NCI-H1436 treated with DMSO at 0.1 percent for 48 hours (cell line): ENCODE measurements at regions not wholly inside any gene's neighbourhood (a gene's known extent, or its start where the extent isn't known, plus 50 kb on each side); places are given as distances from the start of the nearest gene placed in this dataset.
"Not testable (repeated sequence)": the region's sequence is repeated elsewhere in the genome, so short reads cannot be mapped to it uniquely, and the experiment has no call there.

Experiments used
- DNase-seq: peaks from one replicate; lab custom pipeline; 2025; lab: John Stamatoyannopoulos, UW

DNA sequence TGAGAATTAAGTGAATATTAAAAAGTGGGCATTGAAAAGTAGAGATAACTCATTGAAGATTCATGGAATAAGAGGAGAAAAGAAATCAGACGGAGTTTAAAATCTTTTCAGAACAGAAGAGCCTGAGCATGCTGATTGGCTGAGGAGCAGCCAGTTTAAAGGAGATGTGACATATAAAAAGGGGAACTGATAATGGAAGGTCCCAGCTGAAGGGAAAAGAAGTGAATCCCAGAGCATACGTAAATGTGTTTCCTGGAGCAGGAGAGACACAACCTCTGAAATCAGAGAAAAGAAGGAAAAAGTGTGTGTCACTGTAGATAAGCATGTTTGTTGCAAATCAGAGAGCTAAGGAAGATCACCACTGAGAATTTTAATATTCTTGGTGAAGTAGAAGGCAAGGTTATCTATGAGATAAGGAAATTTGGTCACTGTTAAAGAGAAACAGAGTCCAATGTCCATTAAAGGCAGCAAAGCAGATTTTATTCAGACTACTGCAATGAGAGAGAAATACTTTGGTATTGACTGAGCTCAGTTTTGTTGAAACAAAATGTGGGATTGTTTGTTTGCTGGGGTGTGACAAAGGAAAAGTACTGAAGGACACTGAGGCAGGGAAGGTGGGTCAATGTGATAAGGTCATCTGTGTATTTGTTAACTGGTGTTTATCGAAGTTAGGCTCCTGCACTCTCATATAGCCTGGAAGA is 84.6 kb upstream of the WDR72 start:
- no peak for DNase-seq

DNA sequence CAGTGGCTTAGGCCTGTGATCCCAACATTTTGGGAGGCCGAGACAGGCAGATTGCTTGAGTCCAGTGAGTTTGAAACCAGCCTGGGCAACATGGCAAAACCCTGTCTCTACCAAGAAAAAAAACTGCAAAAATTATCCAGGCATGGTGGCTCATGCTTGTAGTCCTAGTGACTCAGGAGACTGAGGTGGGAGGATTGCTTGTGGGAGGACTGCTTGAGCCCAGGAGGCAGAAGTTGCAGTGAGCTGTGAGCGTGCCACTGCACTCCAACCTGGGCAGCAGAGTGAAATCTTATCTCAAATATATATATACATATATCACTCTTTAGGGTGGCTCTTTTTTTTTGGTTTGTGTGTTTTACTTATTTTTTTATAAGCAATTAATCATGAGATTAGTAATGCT is 83.7 kb upstream of the WDR72 start:
- DNase-seq: no peak

DNA sequence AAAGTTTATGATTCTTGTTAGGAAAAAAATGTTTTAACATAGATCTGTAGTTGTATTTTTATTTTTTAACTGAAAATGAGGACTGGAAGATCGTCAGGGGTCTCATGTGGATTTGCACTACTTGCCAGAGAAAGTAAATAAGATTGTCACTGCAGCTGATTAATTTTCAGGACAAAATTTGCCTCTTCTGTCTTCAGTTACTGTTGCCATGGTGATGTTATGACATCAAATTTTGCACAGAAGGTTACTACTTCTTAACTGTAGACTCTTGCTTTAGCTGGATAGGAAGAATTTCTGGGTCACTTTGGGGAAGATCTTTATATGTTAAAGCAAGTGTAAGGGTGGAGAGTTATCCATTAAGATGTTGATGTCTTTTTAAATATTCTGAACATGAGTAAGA is 82.2 kb upstream of the WDR72 start:
- no peak for DNase-seq

DNA sequence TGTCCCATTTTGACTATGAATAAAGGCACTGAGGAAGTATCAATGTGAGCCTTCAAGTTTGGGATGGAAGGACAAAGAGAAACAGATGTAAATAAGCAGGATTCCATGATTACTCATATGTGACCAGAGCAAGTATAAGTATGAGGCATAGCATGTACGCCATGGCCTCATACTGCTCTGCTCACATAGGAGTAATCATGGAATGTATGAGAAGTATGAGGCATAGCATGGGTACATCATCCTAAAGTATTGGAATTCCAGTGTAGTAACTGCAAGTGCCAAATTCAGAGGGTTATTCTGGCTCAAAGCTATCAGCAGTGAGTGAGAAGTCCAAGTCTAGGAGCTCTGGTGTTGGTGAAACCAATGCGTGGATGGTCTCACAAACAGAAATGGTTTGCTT is 81.2 kb upstream of the WDR72 start:
- DNase-seq: no peak

DNA sequence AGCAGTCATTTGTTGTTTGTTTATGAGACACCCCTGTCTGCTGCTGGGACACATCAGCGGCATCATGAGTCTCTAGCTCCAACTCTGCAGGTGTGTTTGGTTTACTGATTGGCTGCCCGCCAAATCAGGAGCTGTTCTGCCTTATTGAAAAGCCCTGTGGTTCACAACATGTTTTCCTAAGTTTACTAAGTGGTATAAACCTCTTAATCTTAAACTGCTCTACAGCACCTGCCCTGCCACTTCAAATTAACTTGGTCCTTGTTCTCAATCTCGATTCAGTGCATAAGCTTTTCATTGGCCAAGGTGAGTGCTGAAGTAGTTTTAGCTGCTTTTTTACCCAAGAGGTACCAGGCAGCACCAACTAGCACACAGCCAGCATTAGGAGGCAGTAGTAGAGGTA is 77.8 kb upstream of the WDR72 start:
- peak; percentile 90 for DNase-seq

DNA sequence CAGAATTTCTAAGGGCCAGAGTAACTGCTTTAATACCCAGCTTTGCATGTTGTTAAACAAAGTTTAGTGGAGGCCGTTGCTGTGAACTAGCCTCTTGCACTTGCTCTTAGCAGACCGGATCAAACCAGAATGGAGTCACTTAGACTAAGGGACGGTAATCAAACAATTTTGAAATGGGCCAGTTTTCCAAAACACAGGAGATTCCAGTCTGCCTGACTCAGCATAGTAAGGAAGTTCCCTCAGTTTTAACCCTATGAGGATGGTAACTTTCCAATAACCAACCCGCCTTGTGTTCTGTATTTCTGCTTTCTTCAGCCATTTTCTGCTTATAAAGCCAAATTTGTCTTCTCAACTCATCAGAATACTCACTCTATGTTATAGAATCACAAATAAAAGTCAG is 77.2 kb upstream of the WDR72 start:
- no peak for DNase-seq

DNA sequence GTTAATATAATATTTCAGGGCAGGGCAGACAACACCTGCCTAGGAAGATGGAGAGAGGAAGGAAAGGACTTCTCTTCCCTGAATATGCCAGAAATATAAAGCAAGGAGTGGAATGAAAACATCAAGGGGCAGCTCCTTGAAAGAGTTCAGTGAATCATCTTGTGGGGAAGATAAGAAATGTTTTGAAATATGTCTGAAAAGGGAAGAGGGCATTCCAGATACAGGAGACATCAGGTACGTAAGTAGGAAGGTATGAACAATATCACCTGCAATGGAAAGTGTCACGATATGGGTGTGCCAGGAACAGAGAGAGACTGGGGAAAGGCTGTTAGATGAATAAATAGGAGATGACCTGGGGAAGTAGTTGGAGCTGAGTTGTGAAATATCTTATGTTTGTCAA is 75.8 kb upstream of the WDR72 start:
- no peak for DNase-seq

DNA sequence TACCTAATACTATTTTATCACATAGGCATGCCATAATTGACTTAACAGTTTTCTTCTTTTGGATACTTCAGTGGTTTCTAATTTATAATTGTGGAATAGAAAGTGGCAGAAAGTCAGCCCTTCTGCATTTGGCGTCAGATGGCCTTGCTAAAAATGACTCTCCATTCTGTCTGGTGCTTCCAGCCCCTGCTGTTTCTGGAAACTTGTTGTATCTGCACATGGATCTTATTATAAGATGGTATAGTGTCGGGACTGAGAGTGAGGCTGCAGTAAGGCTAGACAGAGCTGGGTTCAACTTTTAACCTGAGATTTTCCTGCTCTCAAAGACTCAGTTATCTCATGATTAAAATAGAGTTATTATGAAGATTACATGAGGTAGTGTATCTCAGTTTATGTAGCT is 74.8 kb upstream of the WDR72 start:
- no peak for DNase-seq

DNA sequence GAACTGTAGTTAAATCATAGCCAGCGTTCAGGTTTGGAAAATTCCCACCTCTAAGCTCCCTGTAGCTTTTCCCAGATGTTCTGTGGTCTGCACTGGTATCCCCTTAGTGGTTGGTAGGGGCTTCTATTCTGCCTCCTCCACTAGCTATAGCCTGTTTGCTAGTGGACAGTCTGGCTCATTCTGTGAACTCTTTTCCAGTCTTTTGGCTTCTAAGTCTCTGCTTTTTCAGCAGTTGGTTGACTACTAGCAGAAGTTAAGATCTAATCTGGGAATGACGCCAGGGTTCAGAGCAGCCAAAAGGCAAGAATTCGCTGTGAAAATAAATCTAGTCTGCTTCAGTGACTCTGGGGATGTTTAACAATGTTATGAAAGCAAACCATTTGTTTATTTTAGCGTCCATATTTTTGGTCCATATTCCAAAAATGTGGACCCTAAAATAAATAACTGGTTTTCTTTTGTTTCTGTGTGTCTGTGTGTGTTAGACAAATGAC is 73.7 kb upstream of the WDR72 start:
- DNase-seq: no peak

DNA sequence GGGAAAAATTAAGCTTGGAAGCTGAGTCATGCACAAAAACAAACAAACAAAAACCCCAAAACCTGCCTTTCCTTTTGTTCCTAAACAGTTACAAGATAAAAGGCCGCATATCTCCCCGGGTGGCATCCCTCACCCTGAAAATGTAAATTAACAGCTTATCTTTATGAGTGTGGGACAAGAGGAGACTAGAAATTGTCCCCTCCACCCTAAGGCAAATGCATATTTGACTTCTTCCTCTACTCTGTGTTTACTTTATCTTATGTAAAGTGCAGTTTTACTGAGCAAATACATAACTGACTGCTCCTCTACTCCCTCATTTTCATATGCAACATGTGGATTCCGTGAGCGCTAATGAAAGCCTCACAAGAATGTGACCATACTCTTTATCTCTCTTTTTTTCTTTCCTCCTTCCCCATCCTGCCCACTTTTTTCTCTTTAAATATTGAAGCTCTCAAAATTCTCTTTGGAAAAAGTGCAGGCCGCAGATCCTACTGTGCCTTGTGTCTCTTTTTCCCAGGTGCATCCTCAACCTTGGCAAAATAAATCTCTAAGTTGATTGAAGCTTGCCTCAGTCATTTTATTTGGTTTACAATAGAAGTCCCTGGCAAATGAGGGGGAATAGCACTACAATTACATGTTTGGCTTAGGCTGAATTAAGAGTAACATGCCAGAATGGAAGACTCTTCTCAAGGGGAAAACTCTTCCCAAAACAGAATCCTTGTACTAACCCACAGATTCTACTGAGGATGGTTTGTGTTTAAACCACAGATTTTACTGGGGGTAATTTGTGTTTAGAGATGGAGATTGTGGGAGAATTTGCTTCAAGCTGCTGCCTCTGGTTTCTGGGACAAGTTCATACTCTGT is 72.7 kb upstream of the WDR72 start:
- no peak for DNase-seq

DNA sequence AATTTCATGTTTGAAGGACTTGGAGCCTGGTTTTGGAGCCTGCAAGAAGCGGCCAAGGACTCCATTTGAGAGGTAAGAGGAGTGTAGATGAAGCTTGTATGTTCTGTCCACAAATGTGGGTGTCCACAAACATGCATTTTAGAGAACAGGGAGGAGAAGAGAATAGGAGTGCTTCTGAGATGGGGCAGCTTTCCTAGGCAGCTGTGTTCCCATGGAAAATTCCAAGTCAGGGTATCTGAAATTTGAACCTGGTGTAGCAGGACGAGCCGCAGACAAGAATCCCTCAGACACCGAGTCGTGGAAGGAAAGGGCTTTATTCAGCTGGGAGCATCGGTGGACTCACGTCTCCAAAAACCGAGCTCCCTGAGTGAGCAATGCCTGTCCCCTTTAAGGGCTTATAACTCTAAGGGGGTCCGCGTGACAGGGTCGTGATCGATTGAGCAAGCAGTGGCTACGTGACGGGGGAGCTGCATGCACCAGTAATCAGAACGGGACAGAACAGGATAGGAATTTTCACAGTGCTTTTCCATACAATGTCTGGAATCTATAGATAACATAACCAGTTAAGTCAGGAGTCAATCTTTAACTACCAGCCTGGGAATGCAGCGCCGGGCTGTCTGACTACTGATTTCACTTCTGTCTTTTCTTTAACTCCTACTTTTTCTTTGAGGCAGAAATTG is 71.4 kb upstream of the WDR72 start:
- DNase-seq: no peak

DNA sequence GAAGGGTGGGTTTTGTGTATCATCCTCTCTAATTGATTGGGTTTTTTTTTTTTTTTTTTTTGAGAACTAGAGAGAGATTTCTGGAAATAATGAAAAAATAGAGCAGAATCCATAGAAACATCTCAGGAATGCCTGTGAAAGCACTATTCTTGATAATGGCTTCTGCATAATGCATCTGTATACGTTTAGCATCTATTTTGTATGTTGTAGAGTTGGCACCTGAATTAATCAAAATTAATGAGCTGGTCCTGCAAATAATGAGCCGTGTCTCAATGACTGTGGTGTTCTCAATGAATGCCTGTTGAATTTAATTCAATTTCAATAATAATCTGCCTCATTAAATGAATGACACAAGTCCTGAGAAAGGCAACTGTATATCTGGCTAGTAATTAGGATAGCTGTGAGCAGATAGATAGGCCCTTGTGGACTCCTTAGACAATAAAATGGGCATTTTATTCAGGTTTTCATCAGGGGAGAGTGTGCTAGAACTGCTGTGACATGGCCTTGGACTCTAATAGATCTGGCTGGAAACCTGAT is 70.5 kb upstream of the WDR72 start:
- no peak for DNase-seq

DNA sequence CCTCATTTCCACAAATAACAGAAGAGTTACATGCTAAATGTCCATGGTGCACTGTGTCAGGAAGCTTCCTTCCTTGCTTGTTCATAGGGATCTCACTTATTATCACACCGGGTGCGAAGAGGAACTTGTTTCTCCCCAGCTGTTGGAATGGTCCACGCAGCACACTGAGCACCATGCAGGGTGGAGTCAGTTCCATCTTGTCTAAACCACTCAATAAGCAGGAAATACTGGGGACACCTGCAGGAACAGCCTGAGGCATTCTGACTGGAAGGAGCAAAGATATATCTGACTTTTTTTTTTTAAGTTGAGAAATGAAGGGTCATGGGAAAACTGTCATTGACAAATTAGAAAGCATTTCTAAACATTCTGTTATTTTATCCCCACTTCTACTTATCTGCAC is 70.0 kb upstream of the WDR72 start:
- no peak for DNase-seq

DNA sequence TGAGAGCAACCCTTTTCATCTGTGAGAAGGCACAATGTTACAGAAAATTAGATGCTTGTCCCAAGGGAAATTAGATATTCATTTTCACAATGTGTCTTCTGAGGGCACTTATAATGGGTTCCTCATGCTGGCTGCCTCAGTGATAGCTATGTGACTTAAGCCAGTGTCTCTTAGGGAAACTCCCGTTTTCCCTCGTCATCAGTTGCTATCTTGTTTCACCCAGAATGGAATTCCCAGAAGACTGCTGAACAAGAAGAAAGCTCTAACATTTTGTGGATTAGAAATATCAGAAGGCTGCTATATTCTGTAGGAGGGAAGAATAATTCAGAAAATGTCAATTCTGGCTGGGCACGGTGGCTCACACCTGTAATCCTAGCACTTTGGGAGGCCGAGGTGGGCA is 67.9 kb upstream of the WDR72 start:
- no peak for DNase-seq

DNA sequence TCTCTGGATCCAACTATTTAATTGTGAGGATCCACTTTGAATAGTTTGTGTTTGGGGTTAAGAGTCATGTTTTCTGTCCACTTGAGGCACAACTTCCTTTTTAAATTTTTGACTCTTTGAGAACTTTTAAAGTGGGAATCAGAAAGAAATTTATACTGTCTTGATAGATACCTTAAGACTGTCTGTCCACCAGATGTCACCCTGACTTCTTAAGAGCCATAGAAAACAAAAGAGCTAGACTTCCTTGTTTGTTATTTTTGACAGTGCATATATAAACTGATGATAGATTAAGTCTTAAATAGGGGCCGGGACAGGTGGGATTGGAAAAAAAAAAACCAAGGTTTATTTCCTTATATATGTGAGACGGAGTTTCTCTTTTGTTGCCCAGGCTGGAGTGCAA is 52.1 kb upstream of the WDR72 start:
- DNase-seq: no peak

DNA sequence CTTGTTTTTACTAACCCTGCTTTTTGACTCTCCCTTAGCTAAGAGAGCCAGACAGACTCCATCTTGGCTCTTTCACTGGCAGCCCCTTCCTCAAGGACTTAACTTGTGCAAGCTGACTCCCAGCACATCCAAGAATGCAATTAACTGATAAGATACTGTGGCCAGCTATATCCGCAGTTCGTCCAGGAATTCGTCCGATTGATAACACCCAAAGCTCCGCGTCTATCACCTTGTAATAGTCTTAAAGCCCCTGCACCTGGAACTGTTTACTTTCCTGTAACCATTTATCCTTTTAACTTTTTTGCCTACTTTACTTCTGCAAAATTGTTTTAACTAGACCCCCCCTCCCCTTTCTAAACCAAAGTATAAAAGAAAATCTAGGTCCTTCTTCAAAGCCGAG is 50.8 kb upstream of the WDR72 start:
- DNase-seq: not testable (repeated sequence)
